ENCODE measurements at regions not wholly inside any gene's neighbourhood (a gene's known extent, or its start where the extent isn't known, plus 50 kb on each side); places are given as distances from the start of the nearest gene placed in this dataset.

GRCh38 chr1:56278061-56278460 is 301.3 kb downstream of the PLPP3 start:
- TF ChIP-seq, protein P1, sequence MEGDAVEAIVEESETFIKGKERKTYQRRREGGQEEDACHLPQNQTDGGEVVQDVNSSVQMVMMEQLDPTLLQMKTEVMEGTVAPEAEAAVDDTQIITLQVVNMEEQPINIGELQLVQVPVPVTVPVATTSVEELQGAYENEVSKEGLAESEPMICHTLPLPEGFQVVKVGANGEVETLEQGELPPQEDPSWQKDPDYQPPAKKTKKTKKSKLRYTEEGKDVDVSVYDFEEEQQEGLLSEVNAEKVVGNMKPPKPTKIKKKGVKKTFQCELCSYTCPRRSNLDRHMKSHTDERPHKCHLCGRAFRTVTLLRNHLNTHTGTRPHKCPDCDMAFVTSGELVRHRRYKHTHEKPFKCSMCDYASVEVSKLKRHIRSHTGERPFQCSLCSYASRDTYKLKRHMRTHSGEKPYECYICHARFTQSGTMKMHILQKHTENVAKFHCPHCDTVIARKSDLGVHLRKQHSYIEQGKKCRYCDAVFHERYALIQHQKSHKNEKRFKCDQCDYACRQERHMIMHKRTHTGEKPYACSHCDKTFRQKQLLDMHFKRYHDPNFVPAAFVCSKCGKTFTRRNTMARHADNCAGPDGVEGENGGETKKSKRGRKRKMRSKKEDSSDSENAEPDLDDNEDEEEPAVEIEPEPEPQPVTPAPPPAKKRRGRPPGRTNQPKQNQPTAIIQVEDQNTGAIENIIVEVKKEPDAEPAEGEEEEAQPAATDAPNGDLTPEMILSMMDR (IDR thresholded peaks at IDR 0.05): no peak
- no peak for TF ChIP-seq EZH2 (IDR thresholded peaks at IDR 0.05)
- TF ChIP-seq EZH2phosphoT487 (IDR thresholded peaks at IDR 0.05): no peak

All from neural progenitor cell (in vitro differentiated cells).